HG03196 (cell line): ENCODE measurements at regions not wholly inside any gene's neighbourhood (a gene's known extent, or its start where the extent isn't known, plus 50 kb on each side); places are given as distances from the start of the nearest gene placed in this dataset.

Source experiments
- ATAC-seq: cut with Tn5 transposase; IDR thresholded peaks from one replicate; pipeline ENCODE4 v1.9.1; 2021; ENCODE audit not compliant: unreplicated experiment

DNA sequence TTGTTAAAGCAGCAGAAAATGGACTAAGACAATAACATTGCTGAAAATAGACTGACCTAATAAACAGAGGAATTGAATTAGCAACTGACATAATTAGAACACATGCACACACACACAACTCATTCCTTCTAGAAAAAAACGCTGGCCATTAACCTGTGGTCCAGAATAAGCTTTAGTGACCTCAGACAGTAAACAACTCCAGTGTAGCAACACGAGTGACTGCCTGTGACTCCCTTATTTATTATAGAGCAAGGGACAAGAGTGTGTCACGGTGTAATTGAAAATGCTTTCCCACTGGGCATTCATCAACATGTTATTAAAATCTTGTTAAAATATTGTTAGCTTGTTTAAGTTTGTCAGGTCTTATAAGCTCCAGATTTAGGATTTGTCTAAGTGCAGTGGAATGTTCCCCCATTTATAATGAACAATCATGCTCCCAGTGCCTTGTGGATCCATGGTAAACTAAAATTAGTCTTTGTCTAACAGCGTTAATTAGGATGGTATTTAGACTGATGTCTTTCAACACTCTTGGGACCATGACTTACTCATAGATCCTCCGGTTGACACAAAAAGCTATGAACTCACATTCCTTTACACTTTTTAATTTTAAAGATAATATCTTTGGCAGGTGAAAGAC is 111.7 kb upstream of the IRS2 start:
- ATAC-seq, result no peak

DNA sequence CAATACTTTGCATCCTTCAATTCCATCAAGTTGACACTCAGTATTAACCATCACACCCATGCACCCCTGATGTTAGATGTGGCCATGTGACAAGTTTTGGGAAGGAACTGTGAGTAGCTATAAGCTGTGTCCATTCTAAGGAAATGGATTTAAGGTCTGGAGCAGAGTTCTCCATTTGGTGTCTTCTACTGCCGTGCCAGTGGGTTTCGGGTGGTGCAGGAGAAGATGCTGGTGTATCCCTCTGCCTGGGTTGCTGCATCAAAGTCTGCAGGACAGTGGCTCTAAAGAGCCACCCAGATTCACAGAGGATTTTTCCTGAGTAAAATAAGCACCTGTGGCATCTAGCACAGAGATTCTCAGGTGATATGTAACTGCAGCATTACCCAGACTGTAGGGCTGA is 105.7 kb upstream of the IRS2 start:
- ATAC-seq, result no peak

DNA sequence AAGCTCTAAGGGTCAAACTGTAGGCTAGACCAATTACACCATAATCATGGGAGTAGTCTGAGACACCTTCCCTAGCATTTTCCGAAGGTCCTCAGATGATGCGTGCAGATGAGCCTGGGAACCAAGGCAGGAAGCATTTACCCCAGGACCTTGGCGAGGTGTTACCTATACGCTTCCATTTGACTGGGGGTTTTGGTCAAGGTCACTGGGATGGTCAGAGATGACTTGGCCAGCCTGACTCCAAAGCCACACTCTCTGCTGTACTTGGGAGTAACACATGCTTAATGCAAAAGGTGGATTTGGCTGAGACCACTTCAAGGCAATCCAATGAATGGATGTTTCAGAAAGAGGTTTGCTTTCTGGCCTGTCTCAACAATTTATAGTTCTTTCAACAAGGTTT is 98.9 kb upstream of the IRS2 start:
- no peak for ATAC-seq

DNA sequence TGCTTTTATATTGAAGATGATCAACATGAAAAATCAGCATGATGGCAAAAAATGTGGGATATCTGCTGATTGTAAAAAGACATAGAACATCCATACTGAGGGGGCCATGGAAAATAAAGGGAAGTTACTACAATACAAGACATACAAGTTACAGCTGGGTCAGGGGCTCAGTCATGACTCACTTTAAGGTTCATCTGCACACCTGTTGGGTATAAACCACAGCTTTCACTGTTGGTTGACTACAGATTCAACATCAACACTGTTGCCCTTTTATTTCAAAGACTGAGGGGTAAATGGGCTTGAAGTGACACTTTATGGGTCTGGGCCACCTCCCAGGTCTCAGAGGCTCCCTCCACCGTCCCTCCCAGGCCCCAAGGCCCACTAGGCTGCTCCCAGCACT is 98.1 kb upstream of the IRS2 start:
- no peak for ATAC-seq

DNA sequence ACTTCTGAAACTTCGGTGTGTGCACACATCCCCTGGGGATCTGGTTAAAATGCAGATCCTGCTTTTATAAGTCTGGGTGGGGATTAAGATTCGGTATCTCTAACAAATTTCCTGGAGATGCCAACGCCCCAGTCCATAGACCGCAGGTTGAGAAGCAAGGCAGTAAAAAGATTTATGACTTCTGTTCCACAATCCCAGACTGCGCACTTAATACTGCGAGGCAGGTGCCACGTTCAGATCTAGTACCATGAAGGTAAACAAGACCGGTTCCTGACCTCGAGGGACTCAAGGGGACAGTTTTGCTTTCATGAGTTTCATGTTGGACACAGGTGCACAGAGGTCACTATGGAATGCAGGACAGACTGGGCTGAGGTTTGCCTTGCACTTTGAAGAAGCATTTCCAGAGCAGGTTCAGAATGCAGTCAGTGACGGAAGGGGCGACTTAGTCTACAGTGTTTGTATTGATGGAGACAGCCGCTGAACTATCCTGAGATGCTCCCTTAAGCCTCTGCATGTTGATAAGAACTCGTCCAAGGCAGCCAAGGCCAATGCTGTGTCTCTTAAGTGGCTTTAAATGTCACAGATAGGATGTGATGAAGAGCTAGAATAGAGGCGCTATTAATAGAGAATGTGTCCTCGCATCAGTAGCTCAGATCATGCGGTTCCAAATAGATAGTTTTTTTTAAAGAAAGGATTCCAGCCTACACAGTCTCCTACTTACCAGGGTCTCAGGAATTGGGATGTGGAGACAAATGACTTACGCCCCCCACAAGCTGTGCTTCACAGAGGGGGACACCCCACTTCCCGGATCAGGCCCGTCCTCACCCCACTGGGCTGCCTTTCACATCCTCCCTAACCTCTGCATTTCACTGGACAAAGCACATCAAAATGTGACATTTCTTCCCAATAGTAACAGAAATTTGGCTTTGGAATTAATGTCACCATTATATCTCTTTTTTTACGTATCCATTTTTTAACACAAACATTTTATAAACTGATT is 97.1 kb upstream of the IRS2 start:
- no peak for ATAC-seq

DNA sequence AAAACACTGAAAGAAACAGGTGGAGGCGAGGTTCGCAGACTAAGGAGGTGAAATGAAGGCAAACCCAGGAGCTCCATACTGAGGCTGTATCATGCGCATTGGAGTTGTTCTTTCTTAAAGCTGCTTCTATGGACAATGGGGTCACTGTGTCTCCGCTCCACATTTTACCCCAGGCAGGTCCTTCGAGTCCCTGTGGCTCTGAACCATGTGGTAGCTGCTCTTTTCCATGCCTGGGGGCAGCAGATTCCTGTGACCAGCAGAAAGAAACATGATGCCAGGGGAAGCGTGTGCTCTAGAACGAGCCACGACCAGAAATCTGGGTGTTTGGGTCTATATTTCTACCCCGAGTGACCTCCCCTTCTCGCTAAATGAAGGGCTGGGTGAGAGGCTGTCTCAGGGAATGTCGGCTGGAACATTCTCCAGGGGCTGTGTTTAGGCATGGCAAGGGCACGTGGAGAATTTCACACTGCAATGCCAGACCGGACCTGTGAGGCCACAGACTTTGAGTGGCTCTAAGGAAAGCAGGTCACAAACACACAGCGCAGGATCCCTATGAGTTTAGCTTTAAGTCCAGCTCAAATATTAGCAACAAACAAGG is 95.7 kb upstream of the IRS2 start:
- ATAC-seq, result no peak

DNA sequence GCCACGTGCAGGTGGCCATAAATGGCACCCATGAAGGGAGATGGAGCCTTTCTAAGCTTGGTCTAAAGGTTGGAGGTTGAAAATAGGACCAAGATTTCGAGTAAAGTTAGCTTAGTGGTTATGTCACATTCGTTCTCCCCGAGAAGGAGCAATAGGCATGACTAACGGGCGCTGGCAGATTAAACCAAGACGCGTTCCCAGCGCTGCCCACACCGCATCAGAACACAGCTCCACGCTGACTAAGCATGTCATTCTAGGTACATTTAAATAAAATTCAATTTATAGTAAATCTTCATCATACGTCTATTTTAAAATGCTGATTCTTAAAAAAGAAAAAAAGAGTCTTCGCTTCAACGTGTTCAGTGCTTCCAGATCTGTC is 95.0 kb upstream of the IRS2 start:
- no peak for ATAC-seq

DNA sequence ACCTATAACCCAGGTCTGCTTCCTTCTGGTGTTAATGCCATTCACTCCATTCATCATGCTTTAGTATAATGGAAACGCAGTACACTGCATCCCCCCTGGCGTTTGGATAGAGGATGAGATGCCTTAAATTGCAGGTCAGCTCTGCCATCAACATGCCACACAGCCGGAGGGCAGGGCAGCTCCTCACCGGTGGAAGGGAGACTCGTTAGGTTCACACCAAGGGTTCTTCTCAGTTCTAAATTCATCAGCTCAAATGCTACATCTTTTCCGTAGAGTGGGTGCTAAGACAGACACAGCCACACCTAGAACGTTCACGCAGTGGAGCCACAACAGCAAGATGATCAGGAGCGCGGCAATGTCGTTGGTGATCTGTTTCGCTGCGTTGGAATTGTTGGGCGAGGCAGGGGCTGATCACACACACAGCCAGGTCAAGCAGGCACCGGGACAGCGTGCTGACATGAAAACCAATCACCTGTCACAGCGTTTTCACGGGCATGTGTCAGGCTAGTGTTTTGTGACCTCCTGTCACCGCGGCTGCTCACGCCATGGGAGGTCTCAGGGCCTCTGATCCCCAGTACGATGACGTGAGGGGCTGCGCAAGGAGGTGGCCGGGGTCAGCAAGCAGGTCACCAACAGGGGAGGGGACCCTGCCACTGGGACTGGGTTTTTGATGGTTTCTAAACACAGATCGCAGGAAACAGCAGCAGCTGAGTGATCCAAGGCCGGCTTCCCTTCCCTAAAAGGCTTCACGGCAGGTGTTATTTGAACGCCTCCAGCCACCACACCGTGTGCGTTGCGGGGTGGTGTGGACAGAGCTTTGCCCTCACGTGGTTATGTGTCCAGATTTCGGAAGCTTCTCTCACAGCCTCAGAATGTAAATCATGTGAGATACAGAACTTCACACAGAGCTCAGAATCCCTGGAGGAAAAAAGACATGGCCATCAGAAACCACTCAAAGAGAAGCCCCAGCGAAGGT is 94.3 kb upstream of the IRS2 start:
- no peak for ATAC-seq

DNA sequence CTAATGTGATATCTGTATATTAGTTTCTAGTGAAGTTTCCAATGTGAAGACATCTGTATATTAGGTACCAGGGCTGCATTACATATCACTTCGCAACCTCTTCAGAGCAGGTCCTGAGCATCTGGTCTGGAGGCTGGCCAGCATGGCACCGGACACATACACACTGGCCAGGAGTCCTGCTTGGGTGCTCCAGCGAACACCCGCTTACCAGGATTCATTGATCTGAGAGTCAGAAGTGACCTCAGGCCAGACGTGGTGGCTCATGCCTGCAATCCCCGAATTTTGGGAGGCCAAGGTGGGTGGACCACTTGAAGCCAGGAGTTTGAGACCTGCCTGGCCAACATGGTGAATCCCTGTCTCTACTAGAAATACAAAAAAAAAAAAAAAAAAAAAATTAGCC is 93.0 kb upstream of the IRS2 start:
- no peak for ATAC-seq

DNA sequence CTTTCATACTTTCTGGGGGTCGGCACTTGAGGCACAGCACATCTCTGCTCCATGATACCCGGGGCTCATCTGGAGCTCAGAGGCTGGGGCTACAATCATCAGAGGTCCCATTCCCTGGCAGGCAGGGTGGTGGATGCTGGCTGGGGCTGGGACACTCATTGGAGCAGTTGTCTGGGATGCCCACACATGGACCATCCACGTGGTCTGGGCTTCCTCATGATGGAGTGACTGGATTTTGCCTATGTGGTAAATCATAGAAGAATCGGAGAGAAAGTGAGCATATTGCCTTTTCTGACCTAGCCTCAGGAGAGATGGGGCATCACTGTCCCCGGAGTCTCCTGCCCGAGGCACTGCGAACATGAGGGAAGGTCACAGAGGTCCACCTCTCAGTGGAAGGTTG is 91.4 kb upstream of the IRS2 start:
- no peak for ATAC-seq

DNA sequence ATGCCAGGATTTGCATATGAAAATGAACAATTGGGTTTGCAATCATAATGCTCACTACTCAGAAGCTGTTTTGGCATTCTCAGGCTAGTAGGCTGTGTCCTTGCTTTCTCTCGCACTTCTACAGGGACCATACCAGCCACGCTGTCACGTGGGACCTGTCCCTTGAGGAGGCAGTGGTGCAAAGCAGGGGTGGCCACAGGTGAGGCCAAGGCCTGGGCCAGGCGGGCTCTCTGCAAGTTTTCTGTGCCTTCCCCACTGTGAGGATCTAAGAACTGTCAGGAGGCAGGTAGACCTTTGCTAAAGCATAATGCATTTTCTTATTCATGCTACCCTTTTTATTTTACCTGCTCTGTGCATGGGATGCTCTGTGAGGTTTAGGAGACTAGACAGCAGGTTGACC is 89.4 kb upstream of the IRS2 start:
- no peak for ATAC-seq

DNA sequence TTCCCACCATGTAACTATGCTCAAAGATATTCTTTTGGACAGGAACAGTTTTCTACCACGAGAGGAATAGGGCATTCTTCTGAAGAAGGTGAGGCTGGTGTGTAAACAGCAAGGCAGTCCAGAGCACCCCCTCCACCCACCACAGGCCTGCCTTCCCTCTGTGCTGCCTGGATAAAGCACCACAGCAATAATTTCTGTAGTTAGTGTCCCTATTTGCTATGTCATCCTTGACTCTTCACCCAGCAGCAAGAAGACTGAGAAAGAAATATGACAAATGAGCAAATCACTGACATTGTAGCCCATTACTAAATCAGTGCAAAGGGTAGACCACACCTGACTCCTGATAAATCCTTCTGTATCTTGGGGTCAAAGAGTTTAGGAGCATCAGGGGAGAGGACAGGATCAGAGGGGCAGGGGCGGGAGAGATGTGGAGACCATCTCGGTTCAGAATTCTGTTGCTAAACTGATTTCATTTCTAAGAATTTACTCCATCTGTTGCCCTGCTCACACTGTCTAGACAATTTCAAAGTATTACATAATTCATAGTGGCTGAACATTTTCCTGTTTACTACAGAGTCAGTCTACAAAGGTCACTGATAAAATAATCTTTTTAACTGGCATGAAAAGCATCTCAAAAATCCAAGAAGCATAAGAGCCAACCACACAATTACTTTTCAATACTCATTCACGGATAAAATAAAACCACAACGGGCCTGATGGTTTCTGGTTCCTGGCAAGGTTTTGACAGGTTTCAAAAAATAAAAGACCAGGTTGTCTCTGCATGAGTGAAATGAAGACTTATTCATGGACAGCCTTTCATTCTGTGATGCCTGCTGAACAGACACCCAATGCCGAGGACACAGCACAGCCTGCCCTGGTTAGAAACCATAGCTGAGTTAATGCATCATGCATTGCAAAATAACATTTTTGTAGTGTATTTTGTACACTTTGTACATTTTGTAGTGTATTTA is 88.4 kb upstream of the IRS2 start:
- no peak for ATAC-seq

DNA sequence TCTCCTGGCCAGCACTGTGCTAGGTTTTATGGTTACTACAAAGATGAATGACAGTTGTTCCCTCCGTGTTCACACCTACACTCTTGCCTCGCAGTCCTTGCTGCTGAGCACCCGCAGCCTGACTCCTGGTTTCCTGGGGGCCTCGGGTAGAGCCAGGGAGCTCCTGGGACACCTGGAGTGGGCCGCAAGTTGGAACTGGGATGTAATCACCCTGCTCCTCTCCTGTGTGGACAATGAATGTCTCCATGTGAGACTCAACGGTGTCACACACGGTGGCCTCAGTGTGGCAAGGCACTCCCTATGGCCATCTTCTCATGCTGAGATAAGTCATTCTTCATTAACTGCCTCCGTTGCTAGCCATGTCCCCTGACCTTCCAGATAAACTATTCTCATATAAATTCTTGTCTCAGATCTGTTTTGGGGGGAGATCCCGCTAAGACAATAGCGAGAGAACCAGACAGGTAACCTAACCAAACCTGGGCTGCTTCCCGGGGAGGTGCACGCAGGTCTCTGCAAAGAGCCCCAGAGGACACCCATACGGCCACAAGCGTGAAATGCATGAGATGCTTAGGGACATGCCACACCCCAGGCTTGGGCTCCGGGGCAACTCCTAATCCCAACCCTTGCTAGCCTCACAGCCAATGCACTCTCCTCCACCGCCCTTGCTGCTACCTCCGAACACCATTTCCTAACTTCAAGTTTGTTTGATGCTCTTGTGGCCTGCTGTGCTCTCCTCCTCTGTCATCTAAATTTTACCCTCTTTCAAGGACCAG is 87.2 kb upstream of the IRS2 start:
- no peak for ATAC-seq

DNA sequence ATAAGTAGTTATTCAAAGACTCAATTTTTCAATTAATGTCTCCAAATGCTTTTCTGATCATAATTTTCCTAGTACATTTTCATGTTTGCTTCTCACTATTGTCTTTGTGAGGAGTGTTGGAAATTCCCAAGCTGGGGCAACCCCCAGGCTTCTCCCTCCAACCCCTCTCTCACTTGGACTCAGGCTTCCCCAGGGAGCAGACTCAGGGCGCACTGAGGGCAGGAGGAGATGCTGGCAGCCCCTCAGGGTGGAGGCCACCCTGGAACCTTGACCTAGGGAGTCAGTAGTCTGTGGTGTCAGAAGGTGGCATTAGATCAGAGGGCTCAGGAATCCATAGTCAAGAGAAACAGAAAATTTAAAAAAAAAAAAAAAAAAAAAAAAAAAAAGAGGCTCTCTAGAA is 86.5 kb upstream of the IRS2 start:
- ATAC-seq, result no peak

DNA sequence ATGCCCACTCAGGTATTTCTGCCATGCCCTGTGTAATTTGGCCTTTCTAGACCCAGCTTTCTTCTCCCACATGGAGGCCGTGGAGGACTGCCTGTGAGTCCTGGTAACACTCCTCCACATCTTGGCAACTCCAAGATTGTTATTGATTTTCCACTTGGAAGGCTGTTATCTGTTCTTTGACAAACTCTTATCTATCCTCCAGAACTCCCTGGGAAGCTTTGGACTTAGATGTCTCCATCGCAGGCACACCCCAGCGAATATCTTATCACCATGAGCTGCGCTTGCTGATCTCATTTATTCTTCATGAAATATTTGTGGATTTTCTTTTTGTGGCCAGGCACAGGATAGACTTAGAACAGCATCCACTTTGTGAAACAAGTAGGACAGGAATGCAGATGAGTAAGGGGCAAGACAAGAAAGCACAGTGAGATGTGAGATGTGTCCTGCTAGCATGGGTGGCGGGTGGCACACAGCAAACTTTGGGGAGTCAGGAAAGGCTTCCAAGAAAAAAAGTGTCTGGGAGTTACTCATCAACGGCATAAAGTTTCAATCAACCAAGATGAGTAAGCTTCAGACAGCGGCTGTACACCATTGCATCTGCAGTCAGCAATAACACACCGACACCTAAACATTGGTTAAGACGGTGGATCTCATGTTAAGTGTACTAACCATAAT is 84.5 kb upstream of the IRS2 start:
- no peak for ATAC-seq

DNA sequence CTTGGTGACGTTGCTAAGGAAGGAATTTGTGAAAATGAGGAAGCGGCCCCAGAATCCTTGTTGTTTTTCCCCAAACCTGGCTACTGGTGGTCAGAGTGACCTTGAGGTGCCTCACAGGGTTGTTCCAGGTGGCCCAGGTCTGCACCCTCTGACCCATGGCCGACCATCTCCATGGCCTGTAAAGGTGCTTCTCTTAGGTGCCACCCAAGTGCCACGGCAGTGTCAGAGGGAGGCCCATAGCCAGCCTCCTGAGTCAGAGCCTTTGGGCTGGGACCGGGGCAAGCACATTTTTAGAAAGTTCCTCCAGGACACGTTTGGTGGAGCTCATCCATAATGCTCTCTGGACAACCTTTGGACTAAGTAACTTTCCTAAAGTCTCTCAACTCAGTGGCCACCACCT is 83.9 kb upstream of the IRS2 start:
- no peak for ATAC-seq

DNA sequence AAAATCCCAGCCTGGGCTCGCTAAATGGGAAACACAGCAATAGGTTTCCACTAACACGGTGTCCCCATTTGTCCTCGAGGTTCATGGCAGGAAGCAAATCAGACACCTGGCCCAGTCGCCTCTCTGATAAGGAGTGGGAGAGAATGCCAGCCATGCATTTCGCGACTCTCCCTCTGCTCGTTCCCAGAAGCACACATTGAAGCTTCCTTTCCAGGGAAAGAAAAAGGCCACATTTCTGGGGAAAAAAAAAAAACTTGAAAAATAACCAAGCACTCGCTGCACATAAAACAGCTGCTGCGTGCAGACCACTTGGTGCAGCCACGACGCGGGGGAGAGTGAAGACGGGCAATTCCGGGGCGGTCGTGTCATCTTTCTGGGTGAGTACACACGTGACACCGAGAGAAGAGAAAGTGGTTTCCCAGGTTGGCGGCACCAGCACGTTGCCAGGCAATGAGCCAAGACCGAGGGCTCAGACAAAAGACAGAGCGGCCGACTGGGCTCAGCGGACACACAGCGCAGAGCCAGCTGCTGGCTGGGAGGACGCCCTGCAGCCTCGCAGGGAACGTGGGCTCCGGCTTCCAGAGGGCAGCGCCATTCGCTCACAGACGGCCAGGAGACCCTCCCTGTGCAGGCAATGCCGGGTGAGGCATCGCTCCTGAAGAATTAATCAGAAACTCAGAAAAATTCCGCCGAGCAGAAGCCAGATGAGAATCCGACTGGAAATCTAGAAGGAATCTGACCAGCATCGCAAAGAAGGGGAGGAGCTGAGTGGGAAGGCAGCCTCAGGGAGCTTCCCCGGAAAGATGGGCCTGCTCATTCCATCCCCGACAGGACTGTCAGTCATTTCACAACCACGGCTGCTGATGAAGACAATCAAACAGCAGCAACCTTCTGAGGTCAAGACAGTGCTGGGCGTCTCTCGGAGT is 83.2 kb upstream of the IRS2 start:
- ATAC-seq, result no peak
